ENCODE measurements at regions not wholly inside any gene's neighbourhood (a gene's known extent, or its start where the extent isn't known, plus 50 kb on each side); places are given as distances from the start of the nearest gene placed in this dataset.
A peak's percentile ranks its signal among the peaks of the same experiment; 100 is the strongest.

DNA sequence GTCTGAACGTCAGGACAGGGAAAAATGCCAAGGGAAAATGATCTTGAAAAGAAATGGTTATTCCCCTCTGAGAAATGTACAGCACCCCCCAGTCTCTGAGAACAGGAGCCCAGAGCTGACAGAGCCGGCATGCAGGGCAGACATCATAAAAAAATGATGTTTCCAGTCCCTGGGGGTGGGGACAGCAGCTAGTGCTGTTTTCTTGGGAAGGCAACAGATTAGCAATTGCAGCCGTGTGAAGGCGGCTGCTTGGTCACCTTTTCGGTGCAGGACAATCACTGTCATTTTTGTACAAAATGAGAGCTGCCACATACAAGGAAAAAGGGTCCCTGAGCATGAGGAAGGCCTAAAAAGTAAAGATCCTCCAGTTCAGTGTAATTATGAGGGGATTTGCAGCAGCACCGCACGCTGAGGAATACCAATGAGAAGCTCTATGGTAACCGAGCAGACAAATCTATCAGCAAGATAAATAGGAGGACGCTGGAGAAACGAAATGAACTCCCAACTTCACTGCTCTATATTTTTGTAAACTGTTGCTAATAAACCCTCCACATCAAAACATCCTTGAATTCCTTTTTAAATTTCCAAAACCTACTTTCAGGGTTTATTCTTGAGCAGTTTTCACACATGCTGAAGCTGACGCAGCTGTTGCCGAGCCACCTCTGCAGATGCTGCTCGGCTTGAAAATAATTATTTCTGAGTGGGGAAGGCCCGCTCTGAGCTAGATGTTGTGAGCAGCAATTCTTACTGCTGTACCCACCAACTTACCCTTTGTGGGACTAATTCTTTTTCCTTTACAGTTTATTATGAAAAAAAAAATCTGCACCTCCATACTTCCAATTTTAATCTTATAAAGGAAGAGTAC, 98.2 kb upstream of the NEBL start:
- H3K36me3 ChIP-seq (replicated peaks in 1 of 2; ENCODE audit: control insufficient read depth in 2 of 2, insufficient read depth in 2 of 2, low read length in 2 of 2) = no peaks in the 10 kb centered on the region
- peak overlapping the region; percentile 73 for H3K27ac ChIP-seq (replicated peaks; ENCODE audit: low read length)
- H3K23ac ChIP-seq (ENCODE audit: low read depth, low read length, poor library complexity) = no peak overlapping the region
- peaks cover 2 to 3% of the 10 kb centered on the region in 2 donors for H3K9me3 ChIP-seq (replicated peaks in 1 of 2; ENCODE audit: control insufficient read depth in 2 of 2, insufficient read depth in 1 of 2, low read depth in 1 of 2, low read length in 2 of 2)
- no peak overlapping the region for H2BK15ac ChIP-seq (ENCODE audit: low read length)
- no peak overlapping the region for H2BK12ac ChIP-seq (ENCODE audit: low read length)
- no peak overlapping the region for H3K14ac ChIP-seq (ENCODE audit: low read length)
- no peak for DNase-seq (ENCODE audit: low spot score)
- H3K4me2 ChIP-seq (ENCODE audit: insufficient read depth, low read length, poor library complexity, severe bottlenecking) = no peak overlapping the region
- H2BK5ac ChIP-seq (ENCODE audit: low read length) = no peak overlapping the region
- H3K9ac ChIP-seq (ENCODE audit: low read depth, low read length, poor library complexity) = no peak overlapping the region
- no peak overlapping the region for H2AK5ac ChIP-seq (ENCODE audit: low read depth, low read length)
- no peak overlapping the region for H3K4ac ChIP-seq (ENCODE audit: low read length)
- WGBS, 2 donors (ENCODE audit: extremely low coverage in 2 of 2, insufficient read length in 2 of 2, insufficient replicate concordance in 1 of 2) = no CpG with 5 or more reads among the region's 14 CpGs
- peak overlapping the region; percentile 55 for H3K18ac ChIP-seq (ENCODE audit: low read length)
- no peaks in the 10 kb centered on the region for H3K27me3 ChIP-seq (ENCODE audit: control insufficient read depth in 3 of 3, insufficient read depth in 3 of 3, low read depth in 1 of 3, low read length in 3 of 3)
- H3K79me1 ChIP-seq (ENCODE audit: low read depth, low read length) = no peaks in the 10 kb centered on the region
- H2BK120ac ChIP-seq (ENCODE audit: low read depth, low read length) = no peak overlapping the region
- peak overlapping the region; percentile 87 for H2AFZ ChIP-seq (ENCODE audit: low read length)
- peaks cover 17 to 24% of the 10 kb centered on the region in 2 donors for H3K4me1 ChIP-seq (ENCODE audit: control insufficient read depth in 2 of 2, insufficient read depth in 1 of 2, low read depth in 1 of 2, low read length in 2 of 2)
- H4K8ac ChIP-seq (ENCODE audit: low read depth, low read length) = no peak overlapping the region
- H3K4me3 ChIP-seq (ENCODE audit: low read length in 2 of 2) = peak overlapping the region in 1 of 2 donors; percentile 53
- no peak overlapping the region for H4K91ac ChIP-seq (ENCODE audit: low read depth, low read length, poor library complexity)

DNA sequence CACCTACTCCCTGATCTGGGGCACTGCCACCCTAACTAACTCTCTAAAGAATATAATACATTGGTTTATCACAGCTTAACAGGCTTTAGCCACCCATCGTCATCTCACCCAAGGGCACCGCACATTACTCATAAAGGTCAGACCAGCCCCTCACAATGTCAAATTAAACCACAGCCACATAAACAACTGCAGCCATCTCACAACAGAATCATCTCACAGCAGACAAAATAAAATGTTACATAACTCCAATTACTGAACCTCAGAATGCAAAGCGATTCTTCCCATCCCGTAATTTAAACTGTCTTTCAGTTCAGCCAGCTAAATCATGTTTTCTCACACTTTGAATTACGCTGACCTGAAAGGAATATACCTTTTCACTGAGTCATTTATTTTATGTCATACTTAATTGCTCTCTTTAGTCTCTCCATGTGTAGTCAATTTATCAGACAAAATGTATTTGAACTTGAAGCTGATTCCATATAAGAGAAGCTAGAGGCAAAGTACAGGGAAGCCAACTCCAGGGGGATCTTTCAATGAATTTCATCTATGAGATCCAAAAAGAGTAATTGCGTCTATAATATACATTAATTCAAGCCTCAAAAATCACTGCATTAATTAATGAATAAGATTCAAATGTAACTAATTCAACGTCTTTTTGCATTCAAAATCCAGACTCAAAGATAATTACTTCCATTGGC, 96.9 kb upstream of the NEBL start:
- Histone ChIP-seq H3K79me1 (ENCODE audit: low read depth, low read length) (no peaks in the 10 kb centered on the region), H2AK5ac (ENCODE audit: low read depth, low read length) (no peak overlapping the region), H3K9me3 (replicated peaks in 1 of 2; ENCODE audit: control insufficient read depth in 2 of 2, insufficient read depth in 1 of 2, low read depth in 1 of 2, low read length in 2 of 2) (peaks cover 2 to 3% of the 10 kb centered on the region in 2 donors), H3K4me1 (ENCODE audit: control insufficient read depth in 2 of 2, insufficient read depth in 1 of 2, low read depth in 1 of 2, low read length in 2 of 2) (peaks cover 17 to 26% of the 10 kb centered on the region in 2 donors), H2BK5ac (ENCODE audit: low read length) (no peak overlapping the region), H3K27ac (replicated peaks; ENCODE audit: low read length) (no peak overlapping the region), H2AFZ (ENCODE audit: low read length) (no peak overlapping the region), H3K9ac (ENCODE audit: low read depth, low read length, poor library complexity) (no peak overlapping the region), H3K4me2 (ENCODE audit: insufficient read depth, low read length, poor library complexity, severe bottlenecking) (no peak overlapping the region), H3K18ac (ENCODE audit: low read length) (peak overlapping the region; percentile 15), H2BK15ac (ENCODE audit: low read length) (no peak overlapping the region), H4K8ac (ENCODE audit: low read depth, low read length) (no peak overlapping the region), H3K4ac (ENCODE audit: low read length) (no peak overlapping the region), H3K27me3 (ENCODE audit: control insufficient read depth in 3 of 3, insufficient read depth in 3 of 3, low read depth in 1 of 3, low read length in 3 of 3) (no peaks in the 10 kb centered on the region), H2BK120ac (ENCODE audit: low read depth, low read length) (no peak overlapping the region), H3K4me3 (ENCODE audit: low read length in 2 of 2) (no peak overlapping the region), H4K91ac (ENCODE audit: low read depth, low read length, poor library complexity) (no peak overlapping the region), H3K14ac (ENCODE audit: low read length) (no peak overlapping the region), H3K23ac (ENCODE audit: low read depth, low read length, poor library complexity) (no peak overlapping the region), H3K36me3 (replicated peaks in 1 of 2; ENCODE audit: control insufficient read depth in 2 of 2, insufficient read depth in 2 of 2, low read length in 2 of 2) (no peaks in the 10 kb centered on the region), H2BK12ac (ENCODE audit: low read length) (no peak overlapping the region)
- no CpG with 5 or more reads among the region's 7 CpGs for WGBS, 2 donors (ENCODE audit: extremely low coverage in 2 of 2, insufficient read length in 2 of 2, insufficient replicate concordance in 1 of 2)
- DNase-seq (ENCODE audit: low spot score) = no peak

GRCh38 chr10:20993389-20993788, 96.3 kb upstream of the NEBL start:
- Histone ChIP-seq H2BK120ac (ENCODE audit: low read depth, low read length) (no peak overlapping the region), H3K23ac (ENCODE audit: low read depth, low read length, poor library complexity) (no peak overlapping the region), H2AFZ (ENCODE audit: low read length) (no peak overlapping the region), H3K4me2 (ENCODE audit: insufficient read depth, low read length, poor library complexity, severe bottlenecking) (no peak overlapping the region), H3K27ac (replicated peaks; ENCODE audit: low read length) (no peak overlapping the region), H3K36me3 (replicated peaks in 1 of 2; ENCODE audit: control insufficient read depth in 2 of 2, insufficient read depth in 2 of 2, low read length in 2 of 2) (no peaks in the 10 kb centered on the region), H3K14ac (ENCODE audit: low read length) (no peak overlapping the region), H3K79me1 (ENCODE audit: low read depth, low read length) (no peaks in the 10 kb centered on the region), H2AK5ac (ENCODE audit: low read depth, low read length) (no peak overlapping the region), H4K8ac (ENCODE audit: low read depth, low read length) (no peak overlapping the region), H3K4me3 (ENCODE audit: low read length in 2 of 2) (no peak overlapping the region), H3K9me3 (replicated peaks in 1 of 2; ENCODE audit: control insufficient read depth in 2 of 2, insufficient read depth in 1 of 2, low read depth in 1 of 2, low read length in 2 of 2) (peaks cover 2 to 3% of the 10 kb centered on the region in 2 donors), H3K9ac (ENCODE audit: low read depth, low read length, poor library complexity) (no peak overlapping the region), H3K27me3 (ENCODE audit: control insufficient read depth in 3 of 3, insufficient read depth in 3 of 3, low read depth in 1 of 3, low read length in 3 of 3) (no peaks in the 10 kb centered on the region), H3K4me1 (ENCODE audit: control insufficient read depth in 2 of 2, insufficient read depth in 1 of 2, low read depth in 1 of 2, low read length in 2 of 2) (peaks cover 17 to 25% of the 10 kb centered on the region in 2 donors), H3K4ac (ENCODE audit: low read length) (no peak overlapping the region), H2BK5ac (ENCODE audit: low read length) (no peak overlapping the region), H4K91ac (ENCODE audit: low read depth, low read length, poor library complexity) (no peak overlapping the region), H3K18ac (ENCODE audit: low read length) (peak overlapping the region; percentile 15), H2BK12ac (ENCODE audit: low read length) (no peak overlapping the region), H2BK15ac (ENCODE audit: low read length) (no peak overlapping the region)
- no CpG with 5 or more reads among the region's 4 CpGs for WGBS, 2 donors (ENCODE audit: extremely low coverage in 2 of 2, insufficient read length in 2 of 2, insufficient replicate concordance in 1 of 2)
- no peak for DNase-seq (ENCODE audit: low spot score)

- H3K9me3 ChIP-seq (replicated peaks in 1 of 2; ENCODE audit: control insufficient read depth in 2 of 2, insufficient read depth in 1 of 2, low read depth in 1 of 2, low read length in 2 of 2) = peaks cover 2 to 3% of the 10 kb centered on the region in 2 donors
- no peak overlapping the region for H3K4ac ChIP-seq (ENCODE audit: low read length)
- H3K23ac ChIP-seq (ENCODE audit: low read depth, low read length, poor library complexity) = no peak overlapping the region
- no peak overlapping the region for H2BK12ac ChIP-seq (ENCODE audit: low read length)
- no peak overlapping the region for H3K4me3 ChIP-seq (ENCODE audit: low read length in 2 of 2)
- no peak overlapping the region for H2BK5ac ChIP-seq (ENCODE audit: low read length)
- no peaks in the 10 kb centered on the region for H3K36me3 ChIP-seq (replicated peaks in 1 of 2; ENCODE audit: control insufficient read depth in 2 of 2, insufficient read depth in 2 of 2, low read length in 2 of 2)
- H2AFZ ChIP-seq (ENCODE audit: low read length) = no peak overlapping the region
- no peak overlapping the region for H3K9ac ChIP-seq (ENCODE audit: low read depth, low read length, poor library complexity)
- no peak overlapping the region for H3K14ac ChIP-seq (ENCODE audit: low read length)
- DNase-seq (ENCODE audit: low spot score) = no peak
- H4K91ac ChIP-seq (ENCODE audit: low read depth, low read length, poor library complexity) = no peak overlapping the region
- H2BK120ac ChIP-seq (ENCODE audit: low read depth, low read length) = no peak overlapping the region
- no peak overlapping the region for H4K8ac ChIP-seq (ENCODE audit: low read depth, low read length)
- no peak overlapping the region for H3K4me2 ChIP-seq (ENCODE audit: insufficient read depth, low read length, poor library complexity, severe bottlenecking)
- WGBS, 2 donors (ENCODE audit: extremely low coverage in 2 of 2, insufficient read length in 2 of 2, insufficient replicate concordance in 1 of 2) = no CpG with 5 or more reads among the region's 1 CpG
- H2BK15ac ChIP-seq (ENCODE audit: low read length) = no peak overlapping the region
- no peak overlapping the region for H3K18ac ChIP-seq (ENCODE audit: low read length)
- no peaks in the 10 kb centered on the region for H3K79me1 ChIP-seq (ENCODE audit: low read depth, low read length)
- no peaks in the 10 kb centered on the region for H3K27me3 ChIP-seq (ENCODE audit: control insufficient read depth in 3 of 3, insufficient read depth in 3 of 3, low read depth in 1 of 3, low read length in 3 of 3)
- H2AK5ac ChIP-seq (ENCODE audit: low read depth, low read length) = no peak overlapping the region
- peaks cover 17 to 22% of the 10 kb centered on the region in 2 donors for H3K4me1 ChIP-seq (ENCODE audit: control insufficient read depth in 2 of 2, insufficient read depth in 1 of 2, low read depth in 1 of 2, low read length in 2 of 2)
- no peak overlapping the region for H3K27ac ChIP-seq (replicated peaks; ENCODE audit: low read length)
These were observed 94.4 kb upstream of the NEBL start for GRCh38 chr10:20991526-20991925.

Data from neuronal stem cell (in vitro differentiated cells).